ENCODE measurements at regions not wholly inside any gene's neighbourhood (a gene's known extent, or its start where the extent isn't known, plus 50 kb on each side); places are given as distances from the start of the nearest gene placed in this dataset.
"Not testable (repeated sequence)": the region's sequence is repeated elsewhere in the genome, so short reads cannot be mapped to it uniquely, and the experiment has no call there.

GRCh38 chr7:20839196-20839735 lies 52.6 kb upstream of the SP8 start:
- no peak for DNase-seq

- no peak for DNase-seq
Measured at GRCh38 chr7:20839987-20840386, 53.3 kb upstream of the SP8 start.

DNA sequence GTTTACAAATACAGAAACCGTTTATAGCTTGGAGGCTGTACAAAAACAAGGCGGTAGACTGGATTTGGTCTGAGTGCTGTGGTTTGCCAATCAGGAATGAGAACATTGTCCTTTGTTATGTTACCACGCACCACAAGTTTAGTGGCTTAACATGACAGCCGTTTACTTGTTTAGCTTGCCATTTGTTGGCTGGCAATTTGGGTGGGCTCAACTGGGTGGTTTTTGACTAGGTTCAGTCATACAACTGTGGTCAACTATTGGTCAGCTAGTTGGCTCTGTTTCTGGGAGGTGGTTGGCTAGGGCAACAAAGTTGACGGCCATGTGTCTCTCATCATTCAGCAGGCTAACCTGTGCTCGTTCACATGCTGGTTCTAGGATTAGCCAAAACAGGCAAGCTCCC lies 60.1 kb upstream of the SP8 start:
- DNase-seq = no peak

DNA sequence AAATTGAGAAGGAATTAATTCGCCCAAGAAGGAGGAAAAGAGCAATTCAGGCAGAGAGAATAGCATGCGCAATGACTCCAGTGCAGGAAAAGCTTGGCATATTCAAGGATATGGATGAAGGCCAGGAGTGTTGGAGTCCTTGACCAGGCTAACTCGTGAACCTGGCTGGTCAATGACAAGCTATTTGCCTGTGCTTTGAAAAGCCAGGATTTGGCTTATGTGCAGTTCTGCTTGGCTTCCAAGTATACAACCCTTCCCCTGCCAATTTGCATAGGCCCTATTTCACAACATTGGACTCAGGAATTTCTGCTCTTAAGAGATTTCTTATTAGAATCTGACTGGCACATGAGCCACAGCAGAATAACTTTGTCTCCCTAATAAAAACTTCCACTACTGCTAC lies 72.3 kb upstream of the SP8 start:
- no peak for DNase-seq

DNA sequence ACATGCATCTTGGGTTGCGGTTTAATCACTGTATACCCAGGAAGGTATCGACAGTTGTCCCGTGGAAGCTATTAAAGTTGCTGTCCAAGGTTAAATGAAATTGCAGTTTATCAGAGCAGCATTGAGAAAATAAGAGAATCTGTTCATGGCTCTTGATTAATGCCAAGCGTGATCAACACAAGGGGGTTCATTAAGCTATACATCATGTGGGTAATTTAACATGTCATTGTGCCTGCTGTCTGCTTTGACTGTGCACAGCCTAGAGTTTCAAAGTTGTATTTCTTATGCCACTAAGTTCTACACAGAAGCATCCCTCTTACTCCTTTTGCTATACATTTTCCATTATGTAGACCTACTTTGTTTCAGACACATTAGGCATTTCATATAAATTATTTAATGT lies 74.8 kb upstream of the SP8 start:
- no peak for DNase-seq

DNA sequence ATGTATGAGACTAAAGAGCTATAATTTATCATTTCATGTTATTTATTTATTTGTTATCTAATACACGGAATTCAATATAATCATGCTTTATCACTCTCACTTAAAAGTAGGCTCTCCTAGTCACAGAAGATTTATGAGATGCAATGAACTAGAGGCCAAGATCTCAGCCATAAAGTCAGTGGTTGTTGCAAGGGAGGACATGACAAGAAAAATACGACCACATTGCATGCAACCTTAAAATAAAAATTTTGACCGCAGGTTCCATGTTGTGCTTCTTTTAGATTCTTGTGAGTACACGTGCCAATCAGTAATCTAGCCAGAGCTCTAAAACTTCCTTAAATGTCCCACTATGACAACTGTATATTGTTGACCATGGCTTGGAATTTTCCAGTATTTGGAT lies 75.9 kb upstream of the SP8 start:
- no peak for DNase-seq

DNA sequence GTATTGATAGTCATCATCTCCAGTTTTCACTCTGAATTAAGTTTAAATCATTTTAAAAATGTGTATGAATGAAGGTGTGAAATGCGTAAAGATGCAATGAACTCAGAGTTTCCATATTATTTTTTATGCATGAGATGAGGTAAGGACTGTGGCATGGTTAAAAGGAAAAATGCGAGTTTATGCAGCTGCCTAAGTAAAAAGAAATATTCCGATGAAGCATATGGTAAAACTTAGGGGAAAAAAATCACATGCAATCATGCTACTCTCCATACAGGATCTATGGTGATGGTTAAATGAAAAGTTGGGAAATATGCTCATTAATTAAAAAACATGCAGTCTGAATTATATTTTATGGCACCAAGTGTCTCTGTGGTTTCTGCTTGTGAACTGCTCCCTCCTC lies 77.5 kb upstream of the SP8 start:
- DNase-seq = no peak

DNA sequence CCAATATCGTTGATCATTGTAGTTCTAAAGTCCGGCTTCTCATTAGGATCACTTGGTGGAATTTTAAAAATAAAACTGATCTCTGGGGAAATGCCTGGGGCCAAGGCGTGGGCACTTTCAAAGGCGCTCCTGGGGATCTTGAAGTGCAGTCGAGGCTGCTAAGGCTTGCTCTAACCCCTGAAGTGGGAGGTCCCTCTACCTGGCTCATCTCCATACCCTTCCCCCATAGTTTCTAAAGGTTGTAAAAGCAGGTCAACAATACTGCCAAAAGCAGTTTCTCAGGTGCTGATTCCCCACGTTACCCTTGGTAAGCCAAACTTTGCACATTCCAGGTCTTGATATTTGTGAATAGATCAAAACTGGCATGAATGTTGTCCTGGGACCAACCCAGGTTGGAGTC lies 79.0 kb upstream of the SP8 start:
- no peak for DNase-seq

GRCh38 chr7:20870977-20871376 lies 84.3 kb upstream of the SP8 start:
- DNase-seq = no peak

GRCh38 chr7:20892776-20893175 lies 106.1 kb upstream of the SP8 start:
- no peak for DNase-seq

- no peak for DNase-seq
Measured at GRCh38 chr7:20894806-20895205, 108.1 kb upstream of the SP8 start.

GRCh38 chr7:20895563-20895962 lies 108.9 kb upstream of the SP8 start:
- no peak for DNase-seq

DNA sequence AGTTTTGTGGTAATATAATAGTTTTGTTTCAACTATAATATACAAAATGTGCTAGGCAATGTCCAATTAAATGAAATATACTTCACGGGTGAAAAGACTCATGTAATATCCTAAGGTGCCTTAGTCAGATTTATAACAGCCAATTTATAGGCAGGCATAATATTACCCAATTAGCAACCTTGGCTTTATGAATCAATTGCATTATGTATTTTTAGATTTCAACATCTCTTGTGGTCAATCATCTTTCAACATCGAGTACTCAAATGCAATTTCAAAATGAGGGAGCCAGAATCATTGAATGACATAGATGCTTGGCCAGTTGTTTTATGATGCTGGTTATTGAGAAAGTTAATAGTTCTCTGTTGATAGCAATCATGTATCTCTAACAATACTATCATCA lies 110.3 kb upstream of the SP8 start:
- DNase-seq = no peak

DNA sequence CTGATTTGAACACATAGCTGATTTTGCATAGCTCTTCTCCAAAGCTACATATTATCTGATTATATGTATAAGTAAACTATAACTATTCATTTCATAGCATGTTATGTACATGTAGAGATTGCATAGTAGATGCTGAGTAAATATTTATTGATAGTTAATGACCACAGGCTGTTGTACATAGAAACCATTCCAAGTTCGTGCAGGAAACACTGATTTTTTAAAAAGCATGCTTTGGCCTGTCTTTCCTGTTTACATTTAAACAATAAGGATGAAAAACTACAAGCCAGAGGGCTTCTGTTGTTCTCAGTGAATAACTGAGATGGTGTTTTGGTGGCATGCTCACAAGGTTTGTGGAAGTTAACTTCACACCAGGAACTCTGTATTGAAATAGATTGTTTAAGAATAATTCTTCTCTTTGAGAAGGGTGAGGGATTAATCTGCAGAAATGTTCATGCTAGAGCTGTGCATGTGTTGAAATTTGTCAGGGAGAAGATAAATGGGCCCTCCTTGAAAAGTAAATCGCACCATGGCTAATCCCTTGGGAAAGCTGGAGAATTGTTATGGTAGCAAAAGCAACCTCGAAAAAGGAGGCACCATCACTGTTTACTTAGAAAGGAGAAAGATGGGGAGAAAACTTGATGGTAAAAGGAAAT lies 120.2 kb upstream of the SP8 start:
- no peak for DNase-seq

- DNase-seq = no peak
Measured at GRCh38 chr7:20911081-20911480, 124.4 kb upstream of the SP8 start.

- peak; percentile 6 for DNase-seq
Measured at GRCh38 chr7:20913853-20914252, 127.2 kb upstream of the SP8 start.

GRCh38 chr7:20916311-20916710 lies 129.6 kb upstream of the SP8 start:
- DNase-seq = no peak

DNA sequence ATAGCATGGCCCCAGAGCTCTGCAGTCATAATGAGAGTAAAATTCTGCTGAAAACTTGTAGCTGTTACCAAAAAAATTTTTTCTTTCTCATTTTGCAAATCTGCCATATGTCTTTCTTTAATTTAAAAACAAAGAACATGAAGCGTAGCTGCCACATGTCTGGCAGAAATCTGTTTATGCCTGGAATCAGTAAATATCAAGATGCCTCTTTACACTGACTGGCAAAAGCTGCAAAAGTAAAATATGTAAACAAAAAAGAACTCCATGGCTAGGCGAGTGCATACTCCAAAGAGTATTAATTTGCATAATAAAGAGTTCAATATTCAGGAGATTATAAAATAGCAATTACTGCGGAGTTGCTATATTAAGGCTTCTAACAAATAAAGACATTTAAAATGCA lies 130.9 kb upstream of the SP8 start:
- no peak for DNase-seq

DNA sequence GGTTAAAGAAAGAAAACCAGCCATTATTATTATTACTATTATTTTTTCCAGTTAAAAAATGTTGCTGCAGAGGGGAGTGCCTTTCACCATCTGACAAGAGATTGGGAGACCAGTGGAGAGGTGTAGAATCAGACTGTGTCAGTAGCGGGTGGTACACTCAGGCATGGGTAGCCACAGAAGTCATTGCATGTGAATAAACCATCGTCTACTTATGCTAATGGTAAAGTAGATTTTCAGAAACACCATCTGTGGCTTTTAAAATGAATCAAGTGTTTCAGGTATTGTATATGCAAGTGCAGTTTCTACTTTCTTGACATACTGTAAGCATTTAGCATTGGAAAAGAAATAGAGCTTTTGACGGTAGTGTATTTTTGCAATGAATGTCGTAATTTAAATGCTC lies 131.5 kb upstream of the SP8 start:
- DNase-seq = no peak

GRCh38 chr7:20927178-20927577 lies 140.5 kb upstream of the SP8 start:
- not testable (repeated sequence) for DNase-seq

DNA sequence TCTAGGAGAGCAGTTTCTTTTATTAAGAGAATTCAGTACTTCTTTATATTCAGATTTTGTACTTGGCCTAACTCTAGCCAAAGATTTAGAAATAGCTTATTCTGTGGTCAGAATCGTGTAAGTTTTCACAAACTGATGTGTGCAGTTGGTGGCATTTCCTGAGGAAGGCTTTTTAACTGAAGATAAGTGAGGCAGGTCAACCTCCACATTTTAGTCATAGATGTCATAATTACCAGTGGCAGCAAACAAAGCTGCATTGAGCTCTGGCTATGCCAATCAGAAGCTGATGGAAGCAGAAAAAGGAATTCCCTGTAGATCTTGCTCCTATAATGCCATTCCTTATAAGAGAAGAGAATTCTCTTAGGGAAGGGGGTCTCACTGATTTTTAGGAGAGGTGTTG lies 141.3 kb upstream of the SP8 start:
- DNase-seq = no peak

DNA sequence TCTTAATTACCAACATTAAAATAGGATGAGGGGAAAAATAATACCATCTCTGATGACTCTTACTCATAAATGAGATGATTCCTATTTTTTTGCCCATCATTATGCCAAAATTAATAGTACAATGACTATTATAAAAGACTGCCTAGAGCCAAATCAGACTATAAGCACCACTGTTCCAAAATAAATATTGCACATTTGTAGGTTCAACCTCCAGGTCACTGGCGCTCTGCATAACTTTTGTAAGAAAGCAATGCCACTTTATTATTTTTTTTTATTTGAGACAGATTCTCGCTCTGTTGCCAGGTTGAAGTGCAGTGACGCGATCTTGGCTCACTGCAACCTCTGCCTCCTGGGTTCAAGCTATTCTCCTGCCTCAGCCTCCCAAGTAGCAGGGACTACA lies 142.5 kb upstream of the SP8 start:
- DNase-seq = no peak

DNA sequence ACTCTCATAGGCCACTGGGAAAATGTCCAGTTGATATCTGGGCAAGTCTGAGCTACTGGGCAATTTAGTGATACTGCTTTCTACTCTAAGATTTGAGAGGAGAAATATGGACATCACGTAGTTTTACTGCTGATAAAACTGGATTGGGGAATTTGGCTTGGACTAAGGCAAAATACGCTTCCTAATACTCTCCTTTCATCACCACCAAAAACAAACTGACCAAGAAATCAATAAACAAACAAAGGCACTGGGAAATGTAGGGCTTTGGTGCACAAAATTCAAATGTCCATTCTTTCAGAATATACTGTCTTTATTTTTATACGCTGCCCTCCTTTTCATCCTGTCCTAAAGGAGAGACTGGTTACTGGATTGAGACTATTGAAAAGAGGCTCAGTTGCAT lies 145.1 kb upstream of the SP8 start:
- DNase-seq = no peak

- DNase-seq = peak; percentile 15
Measured at GRCh38 chr7:20932785-20933527, 146.3 kb upstream of the SP8 start.

- no peak for DNase-seq
Measured at GRCh38 chr7:20945451-20945850, 158.8 kb upstream of the SP8 start.
